GM12873 (cell line): ENCODE measurements at regions not wholly inside any gene's neighbourhood (a gene's known extent, or its start where the extent isn't known, plus 50 kb on each side); places are given as distances from the start of the nearest gene placed in this dataset.

Experiments used
- CTCF ChIP-seq: IDR thresholded peaks from 2 replicates; pipeline ENCODE4 v1.5.1; 2012; ENCODE audit warnings: low read depth, mild to moderate bottlenecking, moderate library complexity, low read length, control low read depth; ENCODE audit not compliant: insufficient read depth; ENCODE audit errors: missing control alignments

GRCh38 chr1:34283142-34283541 lies 106.4 kb downstream of the C1orf94 start:
- no peak for TF ChIP-seq CTCF

GRCh38 chr1:34286511-34286910 lies 109.8 kb downstream of the C1orf94 start:
- TF ChIP-seq CTCF = no peak

GRCh38 chr1:34290831-34291230 lies 114.1 kb downstream of the C1orf94 start:
- TF ChIP-seq CTCF = no peak

GRCh38 chr1:34292472-34292871 lies 115.8 kb downstream of the C1orf94 start:
- TF ChIP-seq CTCF = peak; percentile 35

- no peak for TF ChIP-seq CTCF
Measured at GRCh38 chr1:34296059-34296458, 119.4 kb downstream of the C1orf94 start.

- no peak for TF ChIP-seq CTCF
Measured at GRCh38 chr1:34302798-34303197, 126.1 kb downstream of the C1orf94 start.

GRCh38 chr1:34303218-34303617 lies 126.5 kb downstream of the C1orf94 start:
- TF ChIP-seq CTCF = no peak

GRCh38 chr1:34306568-34306967 lies 129.9 kb downstream of the C1orf94 start:
- no peak for TF ChIP-seq CTCF
